ENCODE measurements at regions not wholly inside any gene's neighbourhood (a gene's known extent, or its start where the extent isn't known, plus 50 kb on each side); places are given as distances from the start of the nearest gene placed in this dataset.

- TF ChIP-seq, protein P1, sequence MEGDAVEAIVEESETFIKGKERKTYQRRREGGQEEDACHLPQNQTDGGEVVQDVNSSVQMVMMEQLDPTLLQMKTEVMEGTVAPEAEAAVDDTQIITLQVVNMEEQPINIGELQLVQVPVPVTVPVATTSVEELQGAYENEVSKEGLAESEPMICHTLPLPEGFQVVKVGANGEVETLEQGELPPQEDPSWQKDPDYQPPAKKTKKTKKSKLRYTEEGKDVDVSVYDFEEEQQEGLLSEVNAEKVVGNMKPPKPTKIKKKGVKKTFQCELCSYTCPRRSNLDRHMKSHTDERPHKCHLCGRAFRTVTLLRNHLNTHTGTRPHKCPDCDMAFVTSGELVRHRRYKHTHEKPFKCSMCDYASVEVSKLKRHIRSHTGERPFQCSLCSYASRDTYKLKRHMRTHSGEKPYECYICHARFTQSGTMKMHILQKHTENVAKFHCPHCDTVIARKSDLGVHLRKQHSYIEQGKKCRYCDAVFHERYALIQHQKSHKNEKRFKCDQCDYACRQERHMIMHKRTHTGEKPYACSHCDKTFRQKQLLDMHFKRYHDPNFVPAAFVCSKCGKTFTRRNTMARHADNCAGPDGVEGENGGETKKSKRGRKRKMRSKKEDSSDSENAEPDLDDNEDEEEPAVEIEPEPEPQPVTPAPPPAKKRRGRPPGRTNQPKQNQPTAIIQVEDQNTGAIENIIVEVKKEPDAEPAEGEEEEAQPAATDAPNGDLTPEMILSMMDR (IDR thresholded peaks at IDR 0.05 in 2 of 3, conservative IDR thresholded peaks at IDR 0.05 in 1 of 3; ENCODE audit: insufficient read depth in 2 of 3, low read depth in 1 of 3, low read length in 3 of 3) = no peak
- TF ChIP-seq DEAF1 (CRISPR knock-in tag; IDR thresholded peaks at IDR 0.05) (no peak), ZFP36 (IDR thresholded peaks at IDR 0.05; ENCODE audit: low read depth, low read length, partially characterized antibody) (no peak), ZSCAN29 (IDR thresholded peaks at IDR 0.05) (no peak), ETV6 (IDR thresholded peaks at IDR 0.05; ENCODE audit: borderline replicate concordance in 1 of 2, low read depth in 2 of 2, low read length in 1 of 2) (no peak), ETV6 (CRISPR knock-in tag; IDR thresholded peaks at IDR 0.05; ENCODE audit: borderline replicate concordance) (no peak), CBFB (CRISPR knock-in tag; IDR thresholded peaks at IDR 0.05) (no peak), POLR2AphosphoS2 (IDR thresholded peaks at IDR 0.05; ENCODE audit: low read length) (no peak), HDAC2 (IDR thresholded peaks at IDR 0.05) (no peak), SP2 (IDR thresholded peaks at IDR 0.05; ENCODE audit: extremely low read depth, low read depth, low read length, poor library complexity, severe bottlenecking) (no peak), ZKSCAN1 (IDR thresholded peaks at IDR 0.05; ENCODE audit: low read depth, low read length) (no peak)
- TF ChIP-seq, protein P2, sequence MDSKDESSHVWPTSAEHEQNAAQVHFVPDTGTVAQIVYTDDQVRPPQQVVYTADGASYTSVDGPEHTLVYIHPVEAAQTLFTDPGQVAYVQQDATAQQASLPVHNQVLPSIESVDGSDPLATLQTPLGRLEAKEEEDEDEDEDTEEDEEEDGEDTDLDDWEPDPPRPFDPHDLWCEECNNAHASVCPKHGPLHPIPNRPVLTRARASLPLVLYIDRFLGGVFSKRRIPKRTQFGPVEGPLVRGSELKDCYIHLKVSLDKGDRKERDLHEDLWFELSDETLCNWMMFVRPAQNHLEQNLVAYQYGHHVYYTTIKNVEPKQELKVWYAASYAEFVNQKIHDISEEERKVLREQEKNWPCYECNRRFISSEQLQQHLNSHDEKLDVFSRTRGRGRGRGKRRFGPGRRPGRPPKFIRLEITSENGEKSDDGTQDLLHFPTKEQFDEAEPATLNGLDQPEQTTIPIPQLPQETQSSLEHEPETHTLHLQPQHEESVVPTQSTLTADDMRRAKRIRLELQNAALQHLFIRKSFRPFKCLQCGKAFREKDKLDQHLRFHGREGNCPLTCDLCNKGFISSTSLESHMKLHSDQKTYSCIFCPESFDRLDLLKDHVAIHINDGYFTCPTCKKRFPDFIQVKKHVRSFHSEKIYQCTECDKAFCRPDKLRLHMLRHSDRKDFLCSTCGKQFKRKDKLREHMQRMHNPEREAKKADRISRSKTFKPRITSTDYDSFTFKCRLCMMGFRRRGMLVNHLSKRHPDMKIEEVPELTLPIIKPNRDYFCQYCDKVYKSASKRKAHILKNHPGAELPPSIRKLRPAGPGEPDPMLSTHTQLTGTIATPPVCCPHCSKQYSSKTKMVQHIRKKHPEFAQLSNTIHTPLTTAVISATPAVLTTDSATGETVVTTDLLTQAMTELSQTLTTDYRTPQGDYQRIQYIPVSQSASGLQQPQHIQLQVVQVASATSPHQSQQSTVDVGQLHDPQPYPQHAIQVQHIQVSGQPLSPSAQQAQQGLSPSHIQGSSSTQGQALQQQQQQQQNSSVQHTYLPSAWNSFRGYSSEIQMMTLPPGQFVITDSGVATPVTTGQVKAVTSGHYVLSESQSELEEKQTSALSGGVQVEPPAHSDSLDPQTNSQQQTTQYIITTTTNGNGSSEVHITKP (IDR thresholded peaks at IDR 0.05; ENCODE audit: partially characterized antibody) = no peak
Observed at GRCh38 chr22:26097411-26097810, 71.9 kb upstream of the SEZ6L start.
